Right kidney (tissue), 1 donor: ENCODE measurements at regions not wholly inside any gene's neighbourhood (a gene's known extent, or its start where the extent isn't known, plus 50 kb on each side); places are given as distances from the start of the nearest gene placed in this dataset.
A peak's percentile ranks its signal among the peaks of the same experiment; 100 is the strongest.

Experiments used
- DNase-seq: peaks from one replicate; pipeline ENCODE4 v3.0.0-alpha.2; 2016

GRCh38 chr20:37455659-37456058, 65.4 kb upstream of the NNAT start:
- no peak for DNase-seq

- no peak for DNase-seq
These were observed 64.1 kb upstream of the NNAT start for GRCh38 chr20:37456948-37457347.

- DNase-seq: no peak
These were observed 63.1 kb upstream of the NNAT start for GRCh38 chr20:37457921-37458320.

- no peak for DNase-seq
These were observed 62.3 kb upstream of the NNAT start for GRCh38 chr20:37458761-37459160.

GRCh38 chr20:37461405-37461804, 59.6 kb upstream of the NNAT start:
- no peak for DNase-seq

- peak; percentile 12 for DNase-seq
These were observed 57.1 kb upstream of the NNAT start for GRCh38 chr20:37463726-37464494.

GRCh38 chr20:37464611-37465010, 56.4 kb upstream of the NNAT start:
- peak; percentile 18 for DNase-seq
